Mammary epithelial cell (primary cell): ENCODE measurements at regions not wholly inside any gene's neighbourhood (a gene's known extent, or its start where the extent isn't known, plus 50 kb on each side); places are given as distances from the start of the nearest gene placed in this dataset.

Experiments used
- EZH2 ChIP-seq: IDR thresholded peaks from 2 replicates; pipeline ENCODE4 v1.6.1; 2012; ENCODE audit warnings: low read length, inconsistent platforms, borderline replicate concordance
- TF ChIP-seq, protein P1 (sequence below), 2 donors: IDR thresholded peaks in 1 of 2; conservative IDR thresholded peaks in 1 of 2; 2 replicates each; pipeline ENCODE4 v1.5.1; 2011 to 2012; ENCODE audit warnings: inconsistent platforms in 2 of 2, low read length in 2 of 2, mild to moderate bottlenecking in 2 of 2, control low read depth in 1 of 2, low read depth in 1 of 2; ENCODE audit not compliant: insufficient read depth in 1 of 2; ENCODE audit errors: extremely low read depth in 1 of 2

GRCh38 chr7:68449816-68450215 lies 1148.5 kb upstream of the AUTS2 start:
- TF ChIP-seq, protein P1, sequence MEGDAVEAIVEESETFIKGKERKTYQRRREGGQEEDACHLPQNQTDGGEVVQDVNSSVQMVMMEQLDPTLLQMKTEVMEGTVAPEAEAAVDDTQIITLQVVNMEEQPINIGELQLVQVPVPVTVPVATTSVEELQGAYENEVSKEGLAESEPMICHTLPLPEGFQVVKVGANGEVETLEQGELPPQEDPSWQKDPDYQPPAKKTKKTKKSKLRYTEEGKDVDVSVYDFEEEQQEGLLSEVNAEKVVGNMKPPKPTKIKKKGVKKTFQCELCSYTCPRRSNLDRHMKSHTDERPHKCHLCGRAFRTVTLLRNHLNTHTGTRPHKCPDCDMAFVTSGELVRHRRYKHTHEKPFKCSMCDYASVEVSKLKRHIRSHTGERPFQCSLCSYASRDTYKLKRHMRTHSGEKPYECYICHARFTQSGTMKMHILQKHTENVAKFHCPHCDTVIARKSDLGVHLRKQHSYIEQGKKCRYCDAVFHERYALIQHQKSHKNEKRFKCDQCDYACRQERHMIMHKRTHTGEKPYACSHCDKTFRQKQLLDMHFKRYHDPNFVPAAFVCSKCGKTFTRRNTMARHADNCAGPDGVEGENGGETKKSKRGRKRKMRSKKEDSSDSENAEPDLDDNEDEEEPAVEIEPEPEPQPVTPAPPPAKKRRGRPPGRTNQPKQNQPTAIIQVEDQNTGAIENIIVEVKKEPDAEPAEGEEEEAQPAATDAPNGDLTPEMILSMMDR (conservative IDR thresholded peaks at IDR 0.05 in 1 of 2, IDR thresholded peaks at IDR 0.05 in 1 of 2; ENCODE audit: extremely low read depth in 1 of 2, insufficient read depth in 1 of 2, low read depth in 1 of 2, low read length in 2 of 2), result no peak
- TF ChIP-seq EZH2, result no peak
